GM12892 (cell line): ENCODE measurements at regions not wholly inside any gene's neighbourhood (a gene's known extent, or its start where the extent isn't known, plus 50 kb on each side); places are given as distances from the start of the nearest gene placed in this dataset.

ENCODE experiments used
- POLR2A ChIP-seq: IDR thresholded peaks from 2 replicates; pipeline ENCODE4 v1.6.1; 2011; ENCODE audit warnings: low read depth, low read length, control low read depth
- TAF1 ChIP-seq: IDR thresholded peaks from 2 replicates; pipeline ENCODE4 v1.6.1; 2011; ENCODE audit warnings: low read depth, mild to moderate bottlenecking, control low read depth, low read length, borderline replicate concordance

GRCh38 chr6:139778688-139779087 is 404.2 kb upstream of the CITED2 start:
- TF ChIP-seq POLR2A (no peak), TAF1 (no peak)
